Activated T-cell treated with anti-CD3 and anti-CD28 coated beads, Interleukin-2, amount 50 U/mL, for 72 hours (primary cell): ENCODE measurements at regions not wholly inside any gene's neighbourhood (a gene's known extent, or its start where the extent isn't known, plus 50 kb on each side); places are given as distances from the start of the nearest gene placed in this dataset.

Experiments used
- ATAC-seq, 2 donors: fragments of 150-1000 bp; cut with Tn5 transposase; replicated peaks in 1 of 2; 2 replicates each; pipeline ENCODE4 v1.10.0; 2021; ENCODE audit warnings: moderate library complexity in 2 of 2, mild to moderate bottlenecking in 1 of 2
- DNase-seq, 2 donors: peaks; one replicate each; pipeline ENCODE4 v3.0.0; 2021 to 2022; ENCODE audit warnings: mixed read lengths in 1 of 2
- H3K27ac Mint-ChIP-seq: one replicate; pipeline ENCODE4 v1.8.0; 2022; ENCODE audit warnings: mild to moderate bottlenecking, moderate library complexity, mixed read lengths
- H3K27me3 Mint-ChIP-seq: one replicate; pipeline ENCODE4 v1.8.0; 2022; ENCODE audit warnings: low read depth, mixed read lengths
- H3K36me3 Mint-ChIP-seq, 2 donors: one replicate each; pipeline ENCODE4 v1.8.0; 2022; ENCODE audit warnings: mixed read lengths in 2 of 2, mild to moderate bottlenecking in 1 of 2; ENCODE audit not compliant: insufficient read depth in 2 of 2
- H3K4me1 Mint-ChIP-seq: one replicate; pipeline ENCODE4 v1.8.0; 2022; ENCODE audit warnings: low read depth, mixed read lengths
- H3K4me3 Mint-ChIP-seq, 2 donors: one replicate each; pipeline ENCODE4 v1.8.0; 2022; ENCODE audit warnings: mild to moderate bottlenecking in 2 of 2, mixed read lengths in 2 of 2, moderate library complexity in 2 of 2
- H3K9me3 Mint-ChIP-seq, 2 donors: one replicate each; pipeline ENCODE4 v1.8.0; 2022; ENCODE audit warnings: mixed read lengths in 2 of 2

GRCh38 chr6:164135511-164136132 lies 721.1 kb downstream of the QKI start:
- Mint-ChIP-seq H3K36me3 (no peaks in the 10 kb centered on the region), H3K9me3 (no peaks in the 10 kb centered on the region), H3K4me3 (no peak overlapping the region), H3K27ac (no peak overlapping the region), H3K27me3 (no peaks in the 10 kb centered on the region), H3K4me1 (no peaks in the 10 kb centered on the region)
- ATAC-seq (no peak), DNase-seq (no peak)

GRCh38 chr6:164133095-164133494 lies 718.6 kb downstream of the QKI start:
- H3K27ac Mint-ChIP-seq: no peak overlapping the region
- H3K4me3 Mint-ChIP-seq: no peak overlapping the region
- no peaks in the 10 kb centered on the region for H3K27me3 Mint-ChIP-seq
- ATAC-seq (no peak), DNase-seq (no peak)
- H3K9me3 Mint-ChIP-seq: no peaks in the 10 kb centered on the region
- no peaks in the 10 kb centered on the region for H3K4me1 Mint-ChIP-seq
- no peaks in the 10 kb centered on the region for H3K36me3 Mint-ChIP-seq

- no peak overlapping the region for H3K27ac Mint-ChIP-seq
- H3K4me3 Mint-ChIP-seq: no peak overlapping the region
- DNase-seq: no peak
- H3K27me3 Mint-ChIP-seq: no peaks in the 10 kb centered on the region
- no peak for ATAC-seq
- no peaks in the 10 kb centered on the region for H3K36me3 Mint-ChIP-seq
- no peaks in the 10 kb centered on the region for H3K4me1 Mint-ChIP-seq
- no peaks in the 10 kb centered on the region for H3K9me3 Mint-ChIP-seq
These were observed 716.1 kb downstream of the QKI start for GRCh38 chr6:164130585-164130984.

DNA sequence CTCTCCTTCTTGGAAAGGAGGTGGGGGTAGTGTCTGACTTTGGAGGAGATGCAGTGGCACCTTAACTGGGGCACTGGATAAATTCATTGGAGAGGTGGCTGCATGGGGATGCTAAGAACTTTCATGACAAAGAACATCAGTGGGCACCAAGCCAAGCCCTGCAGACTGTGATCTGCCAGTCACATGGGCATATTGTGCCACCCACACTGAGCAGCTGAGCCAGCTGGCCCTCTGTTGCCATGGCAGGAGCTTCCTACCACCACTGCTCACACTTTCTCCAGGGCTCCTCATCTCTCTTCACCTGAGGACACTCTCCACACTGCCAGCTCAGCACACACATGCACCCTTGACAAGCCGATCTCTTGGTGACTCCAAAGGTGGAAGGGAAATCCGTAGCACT lies 715.6 kb downstream of the QKI start:
- Mint-ChIP-seq H3K9me3 (no peaks in the 10 kb centered on the region), H3K27ac (no peak overlapping the region), H3K4me3 (no peak overlapping the region), H3K36me3 (no peaks in the 10 kb centered on the region), H3K27me3 (no peaks in the 10 kb centered on the region), H3K4me1 (no peaks in the 10 kb centered on the region)
- DNase-seq: no peak
- ATAC-seq: no peak

GRCh38 chr6:164129218-164129617 lies 714.7 kb downstream of the QKI start:
- Mint-ChIP-seq H3K4me1 (no peaks in the 10 kb centered on the region), H3K4me3 (no peak overlapping the region), H3K27ac (no peak overlapping the region), H3K27me3 (no peaks in the 10 kb centered on the region), H3K36me3 (no peaks in the 10 kb centered on the region), H3K9me3 (no peaks in the 10 kb centered on the region)
- ATAC-seq: no peak
- DNase-seq: no peak

- H3K27ac Mint-ChIP-seq: no peak overlapping the region
- no peak for ATAC-seq
- H3K4me3 Mint-ChIP-seq: no peak overlapping the region
- no peak for DNase-seq
- no peaks in the 10 kb centered on the region for H3K36me3 Mint-ChIP-seq
- no peaks in the 10 kb centered on the region for H3K9me3 Mint-ChIP-seq
- H3K27me3 Mint-ChIP-seq: no peaks in the 10 kb centered on the region
- no peaks in the 10 kb centered on the region for H3K4me1 Mint-ChIP-seq
These were observed 713.6 kb downstream of the QKI start for GRCh38 chr6:164128101-164128500.

DNA sequence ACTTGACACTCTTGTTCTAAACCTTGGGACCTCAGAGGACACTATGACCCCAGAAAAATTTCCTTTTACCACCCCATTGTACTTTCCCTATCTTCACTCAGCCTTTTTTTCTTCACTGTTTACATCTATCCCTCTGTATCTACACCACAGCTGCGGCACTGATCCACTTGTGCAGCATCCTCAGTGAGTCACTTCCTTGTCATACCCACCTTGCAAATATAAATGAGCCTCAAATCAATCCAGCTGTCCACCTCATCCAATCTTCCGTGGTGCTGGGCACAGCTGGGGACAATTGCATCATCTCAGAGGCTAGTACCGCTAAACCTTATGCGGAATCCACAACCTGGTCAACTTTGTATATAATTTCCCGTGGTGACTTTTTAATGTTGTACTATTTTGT lies 710.5 kb downstream of the QKI start:
- DNase-seq: no peak
- no peak overlapping the region for H3K27ac Mint-ChIP-seq
- no peaks in the 10 kb centered on the region for H3K36me3 Mint-ChIP-seq
- no peaks in the 10 kb centered on the region for H3K27me3 Mint-ChIP-seq
- H3K4me1 Mint-ChIP-seq: no peaks in the 10 kb centered on the region
- H3K4me3 Mint-ChIP-seq: no peak overlapping the region
- no peak for ATAC-seq
- H3K9me3 Mint-ChIP-seq: peaks cover 1 to 3% of the 10 kb centered on the region in 2 donors

DNA sequence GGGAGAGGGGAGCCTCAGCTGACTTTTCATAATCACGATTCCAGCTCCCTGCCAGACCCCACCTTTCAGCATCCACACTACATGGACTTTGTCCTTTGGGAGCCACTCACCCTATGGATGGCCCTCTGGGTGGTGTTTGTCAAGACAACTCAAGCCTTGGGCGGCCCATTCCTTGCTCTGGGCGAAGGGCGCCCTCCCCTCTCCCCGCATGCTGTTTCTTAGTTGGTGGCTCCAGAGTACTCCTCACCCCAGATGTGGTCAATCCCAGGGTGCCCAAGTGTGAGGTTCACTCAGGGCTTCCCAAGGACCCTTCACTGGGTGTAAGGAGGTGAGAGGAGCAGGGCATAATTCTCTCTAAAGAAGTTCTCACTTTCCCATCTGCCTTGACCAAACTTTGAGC lies 710.0 kb downstream of the QKI start:
- ATAC-seq (no peak), DNase-seq (no peak)
- Mint-ChIP-seq H3K27ac (no peak overlapping the region), H3K4me1 (no peaks in the 10 kb centered on the region), H3K9me3 (peaks cover 1 to 3% of the 10 kb centered on the region in 2 donors), H3K4me3 (no peak overlapping the region), H3K27me3 (no peaks in the 10 kb centered on the region), H3K36me3 (no peaks in the 10 kb centered on the region)

DNA sequence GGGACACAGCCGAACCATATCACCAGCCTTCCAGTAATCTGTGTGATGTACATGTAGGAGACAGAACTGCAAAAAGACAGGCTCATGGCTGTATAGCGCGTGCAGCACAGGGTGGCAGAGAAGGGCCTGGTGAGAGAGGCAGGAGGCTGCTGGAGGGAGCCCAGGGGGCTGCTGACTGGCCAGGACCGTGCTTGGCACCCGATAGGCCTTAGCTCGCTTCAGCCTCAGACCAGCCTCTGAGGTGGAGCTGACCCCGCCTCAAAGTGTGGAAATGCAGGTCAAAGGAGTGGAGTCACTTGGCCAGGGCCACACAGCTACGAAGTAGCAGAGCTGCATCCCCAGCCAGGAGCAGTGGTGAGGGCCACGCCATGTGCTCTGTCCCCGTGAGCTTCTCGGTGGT lies 707.6 kb downstream of the QKI start:
- Mint-ChIP-seq H3K4me1 (no peaks in the 10 kb centered on the region), H3K27ac (no peak overlapping the region), H3K27me3 (no peaks in the 10 kb centered on the region), H3K36me3 (no peaks in the 10 kb centered on the region), H3K9me3 (peaks cover 1 to 3% of the 10 kb centered on the region in 2 donors), H3K4me3 (no peak overlapping the region)
- ATAC-seq: no peak
- DNase-seq: no peak

GRCh38 chr6:164121527-164121926 lies 707.0 kb downstream of the QKI start:
- Mint-ChIP-seq H3K4me3 (no peak overlapping the region), H3K36me3 (no peaks in the 10 kb centered on the region), H3K27ac (no peak overlapping the region), H3K4me1 (no peaks in the 10 kb centered on the region), H3K27me3 (no peaks in the 10 kb centered on the region), H3K9me3 (peaks cover 1 to 3% of the 10 kb centered on the region in 2 donors)
- ATAC-seq (no peak), DNase-seq (no peak)

DNA sequence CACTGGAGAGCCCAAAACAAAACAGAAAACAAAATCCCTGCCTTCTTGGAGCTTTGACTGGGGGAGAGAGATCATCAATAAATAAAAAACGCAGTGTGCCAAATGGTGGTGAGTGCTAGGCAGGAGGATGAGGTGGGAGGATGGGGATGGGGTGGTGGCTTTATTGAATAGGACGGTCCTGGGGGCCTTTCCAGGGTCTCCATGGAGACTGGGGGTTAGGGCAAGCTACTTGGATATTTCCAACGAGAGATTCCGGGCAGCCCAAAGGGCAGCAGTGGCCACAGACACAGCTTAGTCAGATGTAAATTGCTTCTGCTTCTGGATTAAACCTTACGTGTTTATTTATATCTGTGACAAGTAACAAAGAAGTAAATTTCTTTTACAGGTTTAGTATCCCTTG lies 700.1 kb downstream of the QKI start:
- H3K4me1 Mint-ChIP-seq: peaks cover 2% of the 10 kb centered on the region
- H3K4me3 Mint-ChIP-seq: no peak overlapping the region
- peaks cover 0 to 1% of the 10 kb centered on the region in 2 donors for H3K36me3 Mint-ChIP-seq
- no peaks in the 10 kb centered on the region for H3K27me3 Mint-ChIP-seq
- ATAC-seq (no peak), DNase-seq (no peak)
- no peak overlapping the region for H3K27ac Mint-ChIP-seq
- peaks cover 0 to 1% of the 10 kb centered on the region in 2 donors for H3K9me3 Mint-ChIP-seq

GRCh38 chr6:164114051-164114450 lies 699.5 kb downstream of the QKI start:
- H3K4me3 Mint-ChIP-seq: no peak overlapping the region
- peaks cover 4% of the 10 kb centered on the region for H3K4me1 Mint-ChIP-seq
- no peak overlapping the region for H3K27ac Mint-ChIP-seq
- peaks cover 0 to 1% of the 10 kb centered on the region in 2 donors for H3K36me3 Mint-ChIP-seq
- peaks cover 0 to 1% of the 10 kb centered on the region in 2 donors for H3K9me3 Mint-ChIP-seq
- H3K27me3 Mint-ChIP-seq: no peaks in the 10 kb centered on the region
- ATAC-seq (no peak), DNase-seq (no peak)

DNA sequence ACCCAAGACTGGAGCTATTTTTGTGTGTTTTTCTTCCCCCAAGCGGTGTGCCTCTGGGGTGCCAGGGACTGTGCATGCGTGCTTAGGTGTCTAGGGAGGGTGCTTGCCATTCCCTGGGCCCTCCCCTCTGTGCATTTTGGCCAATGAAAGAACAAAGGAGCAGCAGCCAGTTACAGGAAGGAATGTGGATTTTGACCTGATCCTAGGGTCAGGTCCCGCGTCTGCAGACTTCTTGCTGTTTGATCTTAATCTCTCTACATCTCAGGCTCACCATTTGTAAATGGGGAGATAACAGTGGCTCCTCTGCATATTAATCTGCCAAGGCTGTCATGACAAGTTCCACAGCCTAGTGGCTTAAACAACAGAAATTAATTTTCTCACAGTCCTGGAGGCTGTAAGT lies 699.1 kb downstream of the QKI start:
- Mint-ChIP-seq H3K27ac (no peak overlapping the region), H3K36me3 (peaks cover 0 to 1% of the 10 kb centered on the region in 2 donors), H3K9me3 (peaks cover 0 to 1% of the 10 kb centered on the region in 2 donors), H3K4me3 (no peak overlapping the region), H3K4me1 (peaks cover 4% of the 10 kb centered on the region), H3K27me3 (peaks cover 3% of the 10 kb centered on the region)
- ATAC-seq (no peak), DNase-seq (no peak)

- Mint-ChIP-seq H3K27ac (no peak overlapping the region), H3K27me3 (peaks cover 9% of the 10 kb centered on the region), H3K36me3 (peaks cover 0 to 1% of the 10 kb centered on the region in 2 donors), H3K4me3 (no peak overlapping the region), H3K9me3 (peaks cover 0 to 1% of the 10 kb centered on the region in 2 donors), H3K4me1 (peaks cover 4% of the 10 kb centered on the region)
- no peak for DNase-seq
- ATAC-seq: no peak
These were observed 695.2 kb downstream of the QKI start for GRCh38 chr6:164109770-164110140.
